A673 (cell line): ENCODE measurements at regions not wholly inside any gene's neighbourhood (a gene's known extent, or its start where the extent isn't known, plus 50 kb on each side); places are given as distances from the start of the nearest gene placed in this dataset.

Experiments
- CTCF ChIP-seq: fragments of 300-800, 200-600 bp; sonication (generic); conservative IDR thresholded peaks from 2 replicates; pipeline ENCODE4 v1.5.1; 2017; ENCODE audit warnings: low read depth, mild to moderate bottlenecking, antibody characterized with exemption, low read length, moderate library complexity, mixed read lengths
- EZH2 ChIP-seq: fragments of 200-600 bp; sonication (generic); IDR thresholded peaks from 2 replicates; pipeline ENCODE4 v1.6.1; 2017; ENCODE audit warnings: borderline replicate concordance, low read depth, mild to moderate bottlenecking, mixed read lengths, antibody characterized with exemption, low read length; ENCODE audit not compliant: poor library complexity, severe bottlenecking

- TF ChIP-seq EZH2 (no peak), CTCF (no peak)
Observed at GRCh38 chr3:11903047-11903446, 56.4 kb upstream of the TAMM41 start.
